DOHH2 (cell line): ENCODE measurements at regions not wholly inside any gene's neighbourhood (a gene's known extent, or its start where the extent isn't known, plus 50 kb on each side); places are given as distances from the start of the nearest gene placed in this dataset.

Experiments used
- EZH2phosphoT487 ChIP-seq: fragments of 200-600 bp; sonication (generic); IDR thresholded peaks from 2 replicates; pipeline ENCODE4 v1.6.1; 2017; ENCODE audit warnings: borderline replicate concordance, mild to moderate bottlenecking, antibody characterized with exemption, low read length, moderate library complexity, mixed read lengths
- TF ChIP-seq, protein P1 (sequence below): fragments of 200-600 bp; sonication (generic); IDR thresholded peaks from one replicate; pipeline ENCODE4 v1.5.1; 2014; ENCODE audit warnings: antibody characterized with exemption, mild to moderate bottlenecking, low read depth, low read length; ENCODE audit not compliant: poor library complexity, severe bottlenecking

GRCh38 chrX:148134578-148134977 is 153.4 kb downstream of the FMR1NB start:
- TF ChIP-seq, protein P1, sequence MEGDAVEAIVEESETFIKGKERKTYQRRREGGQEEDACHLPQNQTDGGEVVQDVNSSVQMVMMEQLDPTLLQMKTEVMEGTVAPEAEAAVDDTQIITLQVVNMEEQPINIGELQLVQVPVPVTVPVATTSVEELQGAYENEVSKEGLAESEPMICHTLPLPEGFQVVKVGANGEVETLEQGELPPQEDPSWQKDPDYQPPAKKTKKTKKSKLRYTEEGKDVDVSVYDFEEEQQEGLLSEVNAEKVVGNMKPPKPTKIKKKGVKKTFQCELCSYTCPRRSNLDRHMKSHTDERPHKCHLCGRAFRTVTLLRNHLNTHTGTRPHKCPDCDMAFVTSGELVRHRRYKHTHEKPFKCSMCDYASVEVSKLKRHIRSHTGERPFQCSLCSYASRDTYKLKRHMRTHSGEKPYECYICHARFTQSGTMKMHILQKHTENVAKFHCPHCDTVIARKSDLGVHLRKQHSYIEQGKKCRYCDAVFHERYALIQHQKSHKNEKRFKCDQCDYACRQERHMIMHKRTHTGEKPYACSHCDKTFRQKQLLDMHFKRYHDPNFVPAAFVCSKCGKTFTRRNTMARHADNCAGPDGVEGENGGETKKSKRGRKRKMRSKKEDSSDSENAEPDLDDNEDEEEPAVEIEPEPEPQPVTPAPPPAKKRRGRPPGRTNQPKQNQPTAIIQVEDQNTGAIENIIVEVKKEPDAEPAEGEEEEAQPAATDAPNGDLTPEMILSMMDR: no peak
- no peak for TF ChIP-seq EZH2phosphoT487
